Suprapubic skin (tissue), 4 donors: ENCODE measurements at regions not wholly inside any gene's neighbourhood (a gene's known extent, or its start where the extent isn't known, plus 50 kb on each side); places are given as distances from the start of the nearest gene placed in this dataset.

Experiments
- DNase-seq, 2 donors: peaks; one replicate each; pipeline ENCODE4 v3.0.0-alpha.2; 2019; ENCODE audit warnings: low spot score in 2 of 2
- H3K27ac ChIP-seq: fragments of 200-600 bp; sonication (generic); one replicate; pipeline ENCODE4 v1.5.1; 2019
- H3K27me3 ChIP-seq: fragments of 200-600 bp; sonication (generic); one replicate; pipeline ENCODE4 v1.5.1; 2019
- H3K36me3 ChIP-seq: fragments of 200-600 bp; sonication (generic); one replicate; pipeline ENCODE4 v1.5.1; 2019
- H3K4me1 ChIP-seq: fragments of 200-600 bp; sonication (generic); one replicate; pipeline ENCODE4 v1.5.1; 2019
- H3K4me3 ChIP-seq: fragments of 200-600 bp; sonication (generic); one replicate; pipeline ENCODE4 v1.5.1; 2019; ENCODE audit warnings: mild to moderate bottlenecking
- H3K9me3 ChIP-seq: fragments of 200-600 bp; sonication (generic); one replicate; pipeline ENCODE4 v1.5.1; 2019
- CTCF ChIP-seq, 2 donors: fragments of 200-600 bp in 1 of 2; fragments of 450-650 bp in 1 of 2; sonication (generic) in 1 of 2; IDR thresholded peaks; one replicate each; pipeline ENCODE4 v1.5.1; 2016 to 2019; ENCODE audit warnings: antibody characterized with exemption in 2 of 2, mild to moderate bottlenecking in 1 of 2, moderate library complexity in 1 of 2
- EP300 ChIP-seq: sonication (generic); formaldehyde crosslinking; IDR thresholded peaks from one replicate; pipeline ENCODE4 v1.6.1; 2017; ENCODE audit warnings: antibody characterized with exemption
- POLR2A ChIP-seq, 2 donors: fragments of 450-650 bp; IDR thresholded peaks; one replicate each; pipeline ENCODE4 v1.6.1; 2017; ENCODE audit warnings: antibody characterized with exemption in 2 of 2, mild to moderate bottlenecking in 2 of 2, moderate library complexity in 2 of 2
- POLR2AphosphoS5 ChIP-seq, 3 donors: sonication (generic); formaldehyde crosslinking; IDR thresholded peaks; one replicate each; pipeline ENCODE4 v1.6.1; 2017; ENCODE audit warnings: antibody characterized with exemption in 3 of 3
- WGBS: methylation state at CpG from one replicate; pipeline ENCODE4 v1.1.5; 2018; 5-methylcytosine and 5-hydroxymethylcytosine counted together

DNA sequence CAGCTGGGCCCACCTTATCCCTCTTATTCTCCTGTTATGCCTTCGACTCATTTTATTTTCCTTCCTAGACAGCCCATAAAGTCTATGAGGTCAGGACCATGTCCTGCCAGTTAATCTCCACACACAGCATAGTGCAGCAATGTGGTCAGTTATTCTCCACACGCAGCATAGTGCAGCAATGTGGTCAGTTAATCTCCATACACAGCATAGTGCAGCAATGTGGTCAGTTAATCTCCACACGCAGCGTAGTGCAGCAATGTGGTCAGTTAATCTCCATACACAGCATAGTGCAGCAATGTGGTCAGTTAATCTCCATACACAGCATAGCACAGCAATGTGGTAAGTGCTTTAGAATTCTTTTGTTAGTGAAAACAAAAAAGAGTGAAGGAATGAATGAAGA, 77.8 kb downstream of the TEX36 start:
- no peak for TF ChIP-seq POLR2A (IDR thresholded peaks at IDR 0.05)
- Histone ChIP-seq H3K4me3 (no peak overlapping the region), H3K36me3 (no peaks in the 10 kb centered on the region), H3K27me3 (peaks cover 6% of the 10 kb centered on the region), H3K4me1 (no peaks in the 10 kb centered on the region), H3K9me3 (peaks cover 3% of the 10 kb centered on the region), H3K27ac (no peak overlapping the region)
- DNase-seq: no peak
- WGBS: 62% methylated on average over 4 of the region's 4 CpGs

- no peak for TF ChIP-seq CTCF (IDR thresholded peaks at IDR 0.05)
- TF ChIP-seq POLR2A (IDR thresholded peaks at IDR 0.05): no peak
- no peak for TF ChIP-seq EP300
- TF ChIP-seq POLR2AphosphoS5 (IDR thresholded peaks at IDR 0.05): no peak
- no peaks in the 10 kb centered on the region for H3K36me3 ChIP-seq
- no peaks in the 10 kb centered on the region for H3K4me1 ChIP-seq
- peaks cover 6% of the 10 kb centered on the region for H3K27me3 ChIP-seq
- no peak for DNase-seq
- no peak overlapping the region for H3K4me3 ChIP-seq
- 74% methylated on average over 13 of the region's 13 CpGs for WGBS
- H3K27ac ChIP-seq: no peak overlapping the region
- H3K9me3 ChIP-seq: peaks cover 9% of the 10 kb centered on the region
These were observed 80.1 kb downstream of the TEX36 start for GRCh38 chr10:125602825-125603224.

DNA sequence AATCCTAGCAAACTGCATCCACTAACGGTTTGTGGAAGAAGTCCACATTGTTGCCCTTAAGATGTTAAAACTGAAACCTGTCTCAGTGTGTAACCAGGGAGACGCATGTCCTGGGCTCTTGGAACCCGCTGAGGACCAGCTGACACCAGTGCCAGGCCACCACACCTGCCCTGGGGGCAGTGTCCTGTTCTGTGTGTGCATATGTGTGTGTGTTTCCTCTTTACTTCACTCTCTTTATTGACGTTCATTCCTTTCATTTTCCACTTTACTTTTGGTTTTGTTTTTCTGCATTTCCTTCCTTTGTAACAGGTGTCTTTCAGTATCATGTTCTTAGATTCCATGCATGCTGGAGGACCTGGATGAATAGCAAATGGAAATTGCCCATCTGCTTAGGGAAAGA, 83.8 kb downstream of the TEX36 start:
- H3K4me3 ChIP-seq: no peak overlapping the region
- H3K9me3 ChIP-seq: peaks cover 14% of the 10 kb centered on the region
- DNase-seq: no peak
- TF ChIP-seq EP300 (no peak), POLR2AphosphoS5 (IDR thresholded peaks at IDR 0.05) (no peak), CTCF (IDR thresholded peaks at IDR 0.05) (no peak), POLR2A (IDR thresholded peaks at IDR 0.05) (no peak)
- H3K36me3 ChIP-seq: no peaks in the 10 kb centered on the region
- WGBS: 71% methylated on average over 4 of the region's 4 CpGs
- H3K27me3 ChIP-seq: peaks cover 6% of the 10 kb centered on the region
- H3K4me1 ChIP-seq: no peaks in the 10 kb centered on the region
- H3K27ac ChIP-seq: no peak overlapping the region

DNA sequence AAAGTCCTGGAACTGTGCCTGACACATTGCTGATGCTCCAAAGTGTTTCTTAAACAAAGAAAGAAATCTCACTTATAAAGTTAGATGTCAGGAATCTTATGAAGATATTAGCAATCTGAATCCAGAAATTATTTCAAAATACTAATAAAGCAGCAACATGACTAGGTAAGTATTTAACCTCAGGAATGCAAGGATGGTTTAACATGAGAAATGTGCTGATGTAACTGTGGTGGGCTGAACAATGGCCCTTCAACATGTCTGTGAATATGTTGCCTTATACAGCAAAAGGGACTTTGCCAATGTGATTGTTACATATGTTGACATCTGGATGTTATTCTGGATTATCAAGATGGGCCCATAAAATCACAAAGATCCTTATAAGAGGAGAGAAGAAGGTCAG, 87.1 kb downstream of the TEX36 start:
- DNase-seq: no peak
- Histone ChIP-seq H3K27me3 (no peaks in the 10 kb centered on the region), H3K4me1 (no peaks in the 10 kb centered on the region), H3K9me3 (peaks cover 14% of the 10 kb centered on the region), H3K4me3 (no peak overlapping the region), H3K36me3 (no peaks in the 10 kb centered on the region), H3K27ac (no peak overlapping the region)
- TF ChIP-seq POLR2A (IDR thresholded peaks at IDR 0.05) (no peak), CTCF (IDR thresholded peaks at IDR 0.05) (no peak), POLR2AphosphoS5 (IDR thresholded peaks at IDR 0.05) (no peak), EP300 (no peak)

DNA sequence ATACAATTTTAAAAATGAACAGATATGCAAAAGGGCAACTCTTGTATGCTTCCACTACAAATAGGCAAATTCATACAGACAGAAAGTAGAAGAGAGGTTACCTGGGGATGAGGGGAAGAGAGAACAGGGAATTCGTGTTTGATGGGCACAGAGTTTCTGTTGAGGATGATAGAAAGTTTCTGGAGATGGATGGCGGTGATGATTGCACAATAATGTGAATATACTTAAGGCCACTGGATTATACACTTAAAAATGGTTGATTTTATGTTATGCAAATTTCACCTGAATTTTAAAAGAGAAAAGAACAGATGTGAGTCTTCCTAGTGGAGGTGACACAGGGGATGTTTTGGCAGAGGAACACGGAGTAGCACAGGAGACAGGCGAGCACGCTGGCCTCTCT, 89.3 kb downstream of the TEX36 start:
- Histone ChIP-seq H3K36me3 (no peaks in the 10 kb centered on the region), H3K4me3 (no peak overlapping the region), H3K4me1 (no peaks in the 10 kb centered on the region), H3K9me3 (peaks cover 5% of the 10 kb centered on the region), H3K27ac (no peak overlapping the region), H3K27me3 (peaks cover 2% of the 10 kb centered on the region)
- no peak for TF ChIP-seq POLR2A (IDR thresholded peaks at IDR 0.05)
- no peak for TF ChIP-seq CTCF (IDR thresholded peaks at IDR 0.05)
- TF ChIP-seq EP300: no peak
- TF ChIP-seq POLR2AphosphoS5 (IDR thresholded peaks at IDR 0.05): no peak
- no peak for DNase-seq
- WGBS: 80% methylated on average over 5 of the region's 5 CpGs

- WGBS: 79% methylated on average over 2 of the region's 2 CpGs
- H3K9me3 ChIP-seq: peaks cover 5% of the 10 kb centered on the region
- no peaks in the 10 kb centered on the region for H3K4me1 ChIP-seq
- no peak overlapping the region for H3K4me3 ChIP-seq
- peaks cover 2% of the 10 kb centered on the region for H3K27me3 ChIP-seq
- DNase-seq: no peak
- no peak overlapping the region for H3K27ac ChIP-seq
- TF ChIP-seq EP300 (no peak), POLR2AphosphoS5 (IDR thresholded peaks at IDR 0.05) (no peak), POLR2A (IDR thresholded peaks at IDR 0.05) (no peak), CTCF (IDR thresholded peaks at IDR 0.05) (no peak)
- no peaks in the 10 kb centered on the region for H3K36me3 ChIP-seq
These were observed 90.1 kb downstream of the TEX36 start for GRCh38 chr10:125592897-125593296.
